ENCODE measurements at regions not wholly inside any gene's neighbourhood (a gene's known extent, or its start where the extent isn't known, plus 50 kb on each side); places are given as distances from the start of the nearest gene placed in this dataset.
"Not testable (repeated sequence)": the region's sequence is repeated elsewhere in the genome, so short reads cannot be mapped to it uniquely, and the experiment has no call there.

- Mint-ChIP-seq H3K9me3 (no peaks in the 10 kb centered on the region), H3K4me1 (no peaks in the 10 kb centered on the region), H3K27me3 (no peaks in the 10 kb centered on the region), H3K4me3 (no peak overlapping the region), H3K36me3 (ENCODE audit: low read depth) (no peaks in the 10 kb centered on the region), H3K27ac (no peak overlapping the region)
- intact Hi-C loops (cut with micrococcal nuclease): no loop called here
- DNase-seq: no peak
Measured at GRCh38 chr4:127518046-127518445, 114.7 kb upstream of the INTU start.

DNA sequence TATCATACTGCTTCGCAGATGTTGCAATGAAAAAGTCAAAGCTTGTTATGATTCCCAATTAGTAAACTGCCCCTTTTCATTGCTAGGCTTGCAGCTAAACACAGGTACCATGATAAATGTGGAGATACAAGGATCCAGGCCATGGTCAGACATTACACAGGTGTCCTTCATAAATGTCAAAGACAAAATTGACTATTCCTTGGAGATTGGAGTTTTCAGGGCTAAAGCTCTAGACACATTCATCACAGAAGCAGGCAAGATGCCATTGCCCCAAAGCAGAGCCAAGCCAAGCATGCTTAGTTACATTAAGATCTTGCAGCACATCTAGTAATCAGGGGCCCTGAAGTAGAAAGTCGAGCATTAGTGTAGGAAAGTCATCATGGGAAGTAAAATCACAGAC is 111.3 kb upstream of the INTU start:
- Mint-ChIP-seq H3K4me3 (no peak overlapping the region), H3K27me3 (no peaks in the 10 kb centered on the region), H3K9me3 (no peaks in the 10 kb centered on the region), H3K27ac (no peak overlapping the region), H3K36me3 (ENCODE audit: low read depth) (no peaks in the 10 kb centered on the region), H3K4me1 (no peaks in the 10 kb centered on the region)
- intact Hi-C loops (cut with micrococcal nuclease): no loop called here
- DNase-seq: no peak

DNA sequence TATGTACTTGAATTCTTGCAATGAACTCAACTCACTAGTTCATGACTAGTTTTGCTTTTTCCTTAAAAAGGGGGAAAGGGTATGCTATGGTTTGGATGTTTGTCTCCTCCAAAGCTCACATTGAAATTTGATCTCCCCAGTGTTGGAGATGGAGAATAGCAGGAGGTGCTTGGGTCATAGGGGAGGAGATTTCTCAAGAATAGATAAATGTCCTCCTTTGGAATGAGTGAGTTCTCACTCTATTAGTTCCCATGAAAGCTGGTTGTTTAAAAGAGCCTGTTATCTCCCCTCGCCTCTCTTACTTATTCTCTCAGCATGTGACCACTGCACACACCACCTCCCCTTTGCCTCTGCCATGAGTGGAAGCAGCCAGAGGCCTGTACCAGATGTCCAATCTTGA is 109.4 kb upstream of the INTU start:
- Mint-ChIP-seq H3K27ac (no peak overlapping the region), H3K27me3 (no peaks in the 10 kb centered on the region), H3K36me3 (ENCODE audit: low read depth) (no peaks in the 10 kb centered on the region), H3K9me3 (no peaks in the 10 kb centered on the region), H3K4me3 (no peak overlapping the region), H3K4me1 (no peaks in the 10 kb centered on the region)
- DNase-seq: no peak
- intact Hi-C loops (cut with micrococcal nuclease): no loop called here

GRCh38 chr4:127525608-127526007 is 107.1 kb upstream of the INTU start:
- H3K4me1 Mint-ChIP-seq: no peaks in the 10 kb centered on the region
- no peaks in the 10 kb centered on the region for H3K9me3 Mint-ChIP-seq
- no peaks in the 10 kb centered on the region for H3K36me3 Mint-ChIP-seq (ENCODE audit: low read depth)
- no peaks in the 10 kb centered on the region for H3K27me3 Mint-ChIP-seq
- intact Hi-C loops (cut with micrococcal nuclease): no loop called here
- no peak for DNase-seq
- H3K27ac Mint-ChIP-seq: no peak overlapping the region
- H3K4me3 Mint-ChIP-seq: no peak overlapping the region

GRCh38 chr4:127528302-127528701 is 104.5 kb upstream of the INTU start:
- Mint-ChIP-seq H3K36me3 (ENCODE audit: low read depth) (no peaks in the 10 kb centered on the region), H3K27me3 (no peaks in the 10 kb centered on the region)
- no peak for DNase-seq

GRCh38 chr4:127529879-127530278 is 102.9 kb upstream of the INTU start:
- H3K36me3 Mint-ChIP-seq (ENCODE audit: low read depth); H3K27ac Mint-ChIP-seq; H3K27me3 Mint-ChIP-seq; intact Hi-C loops (cut with micrococcal nuclease); H3K9me3 Mint-ChIP-seq; H3K4me1 Mint-ChIP-seq; DNase-seq; H3K4me3 Mint-ChIP-seq: not testable (repeated sequence)

More at GRCh38 chr4:127528302-127528701, 104.5 kb upstream of the INTU start:
- intact Hi-C loops (cut with micrococcal nuclease): no loop called here
- H3K4me3 Mint-ChIP-seq: no peak overlapping the region
- H3K9me3 Mint-ChIP-seq: no peaks in the 10 kb centered on the region
- H3K27ac Mint-ChIP-seq: no peak overlapping the region
- H3K4me1 Mint-ChIP-seq: no peaks in the 10 kb centered on the region

DNA sequence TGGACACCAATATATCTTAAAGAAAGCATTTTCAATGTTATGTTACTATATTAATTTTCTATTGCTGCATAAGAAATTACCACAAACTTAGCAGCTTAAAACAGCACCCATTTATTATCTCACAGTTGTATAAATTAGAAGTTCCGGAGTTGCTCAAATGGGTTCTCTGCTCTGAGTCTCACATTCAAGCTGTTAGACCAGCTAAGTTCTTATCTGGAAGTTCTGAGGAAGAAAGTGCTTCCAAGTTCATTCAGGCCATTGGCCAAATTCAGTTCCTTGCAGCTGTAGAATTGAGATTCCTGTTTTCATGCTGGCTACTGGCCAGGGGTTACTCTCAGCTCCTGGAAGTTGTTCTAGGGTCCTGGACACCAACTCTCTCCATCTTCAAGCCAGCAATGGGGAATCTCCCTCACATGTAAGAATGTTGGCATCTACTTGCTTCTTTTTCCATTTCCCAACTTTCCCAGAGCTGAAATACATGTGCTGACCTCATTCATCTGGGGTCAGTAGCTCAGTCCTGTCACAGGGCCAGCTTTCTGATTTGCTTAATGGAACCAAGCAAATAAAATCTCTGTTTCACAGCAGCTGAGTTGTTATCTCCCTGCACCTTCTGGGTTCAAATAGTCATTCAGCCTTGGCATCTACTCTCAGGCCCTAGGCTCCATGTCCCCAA is 99.6 kb upstream of the INTU start:
- DNase-seq: no peak
- Mint-ChIP-seq H3K4me1 (no peaks in the 10 kb centered on the region), H3K9me3 (no peaks in the 10 kb centered on the region), H3K36me3 (ENCODE audit: low read depth) (no peaks in the 10 kb centered on the region), H3K27me3 (no peaks in the 10 kb centered on the region), H3K27ac (no peak overlapping the region), H3K4me3 (no peak overlapping the region)
- intact Hi-C loops (cut with micrococcal nuclease): no loop called here

GRCh38 chr4:127534041-127534825 is 98.5 kb upstream of the INTU start:
- DNase-seq: no peak
- intact Hi-C loops (cut with micrococcal nuclease): no loop called here
- Mint-ChIP-seq H3K9me3 (no peaks in the 10 kb centered on the region), H3K27me3 (no peaks in the 10 kb centered on the region), H3K4me3 (no peak overlapping the region), H3K36me3 (ENCODE audit: low read depth) (no peaks in the 10 kb centered on the region), H3K4me1 (no peaks in the 10 kb centered on the region), H3K27ac (no peak overlapping the region)

DNA sequence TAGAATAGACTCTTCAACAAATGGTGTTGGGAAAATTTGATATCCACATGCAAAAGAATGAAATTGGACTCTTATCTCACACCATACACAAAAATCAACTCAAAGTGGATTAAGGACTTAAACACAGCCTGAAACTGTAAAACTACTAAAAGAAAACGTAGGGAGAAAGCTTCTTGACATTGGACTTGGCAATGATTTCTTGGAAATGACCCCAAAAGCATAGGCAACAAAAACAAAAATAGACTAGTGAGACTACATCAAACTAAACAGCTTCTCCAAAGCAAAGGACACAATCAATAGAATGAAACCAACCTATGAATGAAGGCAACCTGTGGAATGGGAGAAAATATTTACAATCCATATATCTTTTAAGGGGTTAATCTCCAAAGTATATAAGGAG is 94.7 kb upstream of the INTU start:
- Mint-ChIP-seq H3K27ac (no peak overlapping the region), H3K4me1 (no peaks in the 10 kb centered on the region), H3K4me3 (no peak overlapping the region), H3K9me3 (no peaks in the 10 kb centered on the region), H3K27me3 (no peaks in the 10 kb centered on the region), H3K36me3 (ENCODE audit: low read depth) (no peaks in the 10 kb centered on the region)
- intact Hi-C loops (cut with micrococcal nuclease): no loop called here
- no peak for DNase-seq

DNA sequence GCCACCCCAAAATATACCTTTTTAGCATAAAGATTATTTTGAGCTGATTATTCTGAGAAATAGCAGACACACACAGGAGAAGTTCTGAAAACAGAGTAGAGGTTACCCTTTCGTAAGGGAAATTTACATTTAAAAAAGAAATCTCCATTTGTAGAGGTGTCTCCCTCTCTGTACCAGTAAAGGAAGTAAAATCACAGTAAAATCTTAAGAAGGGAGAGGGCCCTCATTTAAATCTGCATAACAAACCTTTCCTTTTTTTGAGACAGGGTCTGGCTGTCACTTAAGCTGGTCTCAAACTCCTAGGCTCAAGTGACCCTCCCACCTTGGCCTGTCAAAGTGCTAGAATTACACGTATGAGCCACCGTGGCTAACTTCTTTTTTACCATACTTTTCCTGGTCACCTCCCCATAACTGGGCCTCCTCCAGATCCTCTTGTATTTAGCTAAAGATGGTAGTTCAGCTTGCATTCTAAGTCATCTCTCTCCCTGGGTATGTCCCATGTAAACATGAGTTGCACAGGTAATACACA is 92.2 kb upstream of the INTU start:
- H3K27me3 Mint-ChIP-seq: no peaks in the 10 kb centered on the region
- DNase-seq: no peak

DNA sequence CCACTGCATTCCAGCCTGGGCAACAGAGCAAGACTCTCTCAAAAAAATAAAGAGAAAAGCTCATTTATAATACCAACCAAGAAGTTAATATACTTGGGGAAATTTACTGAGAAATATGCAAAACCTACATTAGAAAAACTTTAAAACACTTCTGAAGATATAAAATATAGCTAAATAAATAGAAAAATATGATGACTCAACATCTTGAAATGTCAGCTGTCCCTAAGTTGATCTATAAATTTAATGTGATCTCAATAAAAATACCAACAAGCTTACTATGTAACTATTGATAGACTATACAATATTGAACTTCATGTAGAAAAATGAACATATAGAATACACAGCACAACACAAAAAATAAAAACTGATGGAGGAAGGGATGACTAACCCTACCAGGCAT is 87.5 kb upstream of the INTU start:
- Mint-ChIP-seq H3K4me3 (no peak overlapping the region), H3K4me1 (no peaks in the 10 kb centered on the region), H3K9me3 (no peaks in the 10 kb centered on the region), H3K36me3 (ENCODE audit: low read depth) (no peaks in the 10 kb centered on the region), H3K27ac (no peak overlapping the region), H3K27me3 (no peaks in the 10 kb centered on the region)
- DNase-seq: no peak
- intact Hi-C loops (cut with micrococcal nuclease): no loop called here

More for the DNA sequence above, 92.2 kb upstream of the INTU start:
- no peaks in the 10 kb centered on the region for H3K36me3 Mint-ChIP-seq (ENCODE audit: low read depth)
- intact Hi-C loops (cut with micrococcal nuclease): no loop called here
- H3K4me3 Mint-ChIP-seq: no peak overlapping the region
- H3K27ac Mint-ChIP-seq: no peak overlapping the region
- no peaks in the 10 kb centered on the region for H3K9me3 Mint-ChIP-seq
- H3K4me1 Mint-ChIP-seq: no peaks in the 10 kb centered on the region

- intact Hi-C loops (cut with micrococcal nuclease): no loop called here
- no peak overlapping the region for H3K27ac Mint-ChIP-seq
Measured at GRCh38 chr4:127548990-127549925, 83.5 kb upstream of the INTU start.

DNA sequence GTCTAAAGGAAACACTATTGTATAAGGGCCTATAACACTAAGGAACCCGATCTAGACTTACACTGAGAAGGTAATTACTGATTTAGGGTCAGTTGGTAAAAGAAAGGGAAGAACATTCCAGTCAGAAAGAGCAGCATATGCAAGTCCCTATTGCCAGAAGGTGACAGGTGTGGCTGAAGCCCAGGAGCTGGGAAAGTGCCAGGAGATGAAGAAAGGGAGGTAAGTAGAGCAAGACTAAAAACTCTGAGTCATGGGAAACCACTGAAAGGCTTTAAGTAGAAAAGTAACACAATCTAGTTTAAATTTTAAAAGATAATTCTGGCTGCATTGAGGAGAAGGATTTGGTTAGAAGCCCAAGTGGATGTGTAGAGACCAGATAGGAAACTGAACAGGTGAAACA is 77.7 kb upstream of the INTU start:
- intact Hi-C loops (cut with micrococcal nuclease): no loop called here
- no peak for DNase-seq
- H3K27me3 Mint-ChIP-seq: no peaks in the 10 kb centered on the region
- H3K9me3 Mint-ChIP-seq: no peaks in the 10 kb centered on the region
- no peak overlapping the region for H3K27ac Mint-ChIP-seq
- H3K4me1 Mint-ChIP-seq: no peaks in the 10 kb centered on the region
- no peaks in the 10 kb centered on the region for H3K36me3 Mint-ChIP-seq (ENCODE audit: low read depth)
- H3K4me3 Mint-ChIP-seq: no peak overlapping the region

More at GRCh38 chr4:127548990-127549925, 83.5 kb upstream of the INTU start:
- Mint-ChIP-seq H3K9me3 (no peaks in the 10 kb centered on the region), H3K4me3 (no peak overlapping the region), H3K4me1 (no peaks in the 10 kb centered on the region), H3K36me3 (ENCODE audit: low read depth) (no peaks in the 10 kb centered on the region), H3K27me3 (no peaks in the 10 kb centered on the region)
- DNase-seq: no peak

- Mint-ChIP-seq H3K36me3 (ENCODE audit: low read depth) (no peaks in the 10 kb centered on the region), H3K4me1 (no peaks in the 10 kb centered on the region), H3K27me3 (no peaks in the 10 kb centered on the region), H3K9me3 (no peaks in the 10 kb centered on the region), H3K27ac (no peak overlapping the region), H3K4me3 (no peak overlapping the region)
- intact Hi-C loops (cut with micrococcal nuclease): no loop called here
- DNase-seq: no peak
Measured at GRCh38 chr4:127558088-127558487, 74.7 kb upstream of the INTU start.
